Calu3 (cell line): ENCODE measurements at regions not wholly inside any gene's neighbourhood (a gene's known extent, or its start where the extent isn't known, plus 50 kb on each side); places are given as distances from the start of the nearest gene placed in this dataset.
"Not testable (repeated sequence)": the region's sequence is repeated elsewhere in the genome, so short reads cannot be mapped to it uniquely, and the experiment has no call there.

ENCODE experiments used
- BruUV-seq: library from RNA; stranded (reverse); fragments of 400-500 nt; replicated peaks from 2 replicates; lab custom pipeline; 2021; lab: Mats Ljungman, UMichigan
- CTCF ChIA-PET: fragments of 300-600 bp; sonication (Branson Sonifier 250); formaldehyde crosslinking; loops from one replicate; lab custom pipeline; 2022; ENCODE audit warnings: antibody characterized with exemption; lab: Charles Lee
- DNase-seq: peaks from one replicate; pipeline ENCODE4 v3.0.0; 2022
- H3K27ac Mint-ChIP-seq: one replicate; pipeline ENCODE4 v1.8.0; 2022; ENCODE audit warnings: mixed read lengths; ENCODE audit not compliant: unreplicated experiment
- H3K27me3 Mint-ChIP-seq: one replicate; pipeline ENCODE4 v1.8.0; 2022; ENCODE audit warnings: mixed read lengths; ENCODE audit not compliant: unreplicated experiment
- H3K36me3 Mint-ChIP-seq: one replicate; pipeline ENCODE4 v1.8.0; 2022; ENCODE audit warnings: mild to moderate bottlenecking, moderate library complexity, mixed read lengths; ENCODE audit not compliant: insufficient read depth, unreplicated experiment
- H3K4me1 Mint-ChIP-seq: one replicate; pipeline ENCODE4 v1.8.0; 2022; ENCODE audit warnings: mild to moderate bottlenecking, low read depth, mixed read lengths; ENCODE audit not compliant: unreplicated experiment
- H3K4me3 Mint-ChIP-seq: one replicate; pipeline ENCODE4 v1.8.0; 2022; ENCODE audit warnings: mild to moderate bottlenecking, low read depth, moderate library complexity, mixed read lengths; ENCODE audit not compliant: unreplicated experiment
- H3K9me3 Mint-ChIP-seq: one replicate; pipeline ENCODE4 v1.8.0; 2022; ENCODE audit warnings: low read depth, mixed read lengths; ENCODE audit not compliant: unreplicated experiment
- CTCF ChIP-seq: fragments of 200-600 bp; IDR thresholded peaks from one replicate; pipeline ENCODE4 v1.8.0; 2022; ENCODE audit warnings: antibody characterized with exemption; ENCODE audit not compliant: unreplicated experiment
- intact Hi-C: fragments of 100-400 bp; cut with micrococcal nuclease; formaldehyde crosslinking; loops from one replicate; pipeline ENCODE4 v1.10.0; 2022; ENCODE audit not compliant: unreplicated experiment

DNA sequence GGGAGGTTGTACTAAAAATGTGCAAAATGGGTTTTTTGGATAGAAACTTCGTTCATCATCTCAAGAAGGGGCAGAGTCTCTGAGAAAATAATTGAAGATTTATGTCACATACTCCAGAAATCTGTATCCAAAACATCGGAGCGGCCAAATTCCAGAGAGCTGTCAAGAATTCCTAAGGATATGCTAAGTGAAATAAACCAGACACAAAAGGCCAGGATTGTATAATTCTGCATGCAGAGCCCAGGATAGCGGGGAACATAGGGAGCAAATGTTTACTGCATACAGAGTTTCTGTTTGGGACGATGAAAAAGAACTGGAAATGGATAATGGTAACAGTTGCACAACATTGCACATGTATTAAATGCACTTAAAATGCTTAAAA, 224.2 kb upstream of the AUTS2 start:
- H3K27me3 Mint-ChIP-seq, result no peaks in the 10 kb centered on the region
- TF ChIP-seq CTCF, result no peak
- DNase-seq, result no peak
- H3K4me1 Mint-ChIP-seq, result no peaks in the 10 kb centered on the region
- CTCF ChIA-PET, result interaction anchor here (0.8 kb wide), 1 partner anchor 1569 kb away, joined by 5 read pairs; no protein-coding TSS in a partner anchor
- H3K9me3 Mint-ChIP-seq, result peaks cover 12% of the 10 kb centered on the region
- intact Hi-C loops, result no loop called here
- no peak overlapping the region for H3K27ac Mint-ChIP-seq
- no TSS peak for BruUV-seq
- H3K36me3 Mint-ChIP-seq, result no peaks in the 10 kb centered on the region
- H3K4me3 Mint-ChIP-seq, result no peak overlapping the region

DNA sequence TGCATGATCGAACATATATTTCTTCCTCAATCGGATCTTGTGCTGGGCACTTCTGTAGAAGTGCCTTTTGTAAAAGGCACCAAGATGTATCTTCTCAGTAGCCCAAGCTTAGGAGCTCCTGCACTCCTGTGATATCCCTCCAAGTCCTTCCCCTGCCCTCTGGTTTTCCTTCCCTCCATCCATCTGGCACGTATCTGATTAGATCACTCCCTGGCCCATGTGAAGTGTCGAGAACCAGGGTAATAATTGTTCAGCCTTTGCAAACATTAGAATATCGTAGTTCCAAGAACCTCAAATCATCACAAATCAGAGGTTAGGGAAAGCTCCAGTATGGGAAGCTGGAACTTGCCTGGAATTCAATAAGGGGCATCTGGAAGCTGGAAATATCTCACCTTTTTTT, 221.1 kb upstream of the AUTS2 start:
- H3K9me3 Mint-ChIP-seq, result peaks cover 12% of the 10 kb centered on the region
- no peak overlapping the region for H3K4me3 Mint-ChIP-seq
- H3K36me3 Mint-ChIP-seq, result no peaks in the 10 kb centered on the region
- no TSS peak for BruUV-seq
- no peak for DNase-seq
- no peaks in the 10 kb centered on the region for H3K4me1 Mint-ChIP-seq
- CTCF ChIA-PET, result no interaction called here
- no peak for TF ChIP-seq CTCF
- intact Hi-C loops, result no loop called here
- H3K27ac Mint-ChIP-seq, result no peak overlapping the region
- H3K27me3 Mint-ChIP-seq, result no peaks in the 10 kb centered on the region

- intact Hi-C loops, result no loop called here
Measured at GRCh38 chr7:69388452-69389137, 209.7 kb upstream of the AUTS2 start.

GRCh38 chr7:69389216-69389615, 209.1 kb upstream of the AUTS2 start:
- intact Hi-C loops, result no loop called here
- H3K4me1 Mint-ChIP-seq, result no peaks in the 10 kb centered on the region
- CTCF ChIA-PET, result no interaction called here
- H3K9me3 Mint-ChIP-seq, result peaks cover 12% of the 10 kb centered on the region
- TF ChIP-seq CTCF, result no peak
- no peaks in the 10 kb centered on the region for H3K27me3 Mint-ChIP-seq
- H3K4me3 Mint-ChIP-seq, result no peak overlapping the region
- DNase-seq, result no peak
- H3K27ac Mint-ChIP-seq, result no peak overlapping the region
- no peaks in the 10 kb centered on the region for H3K36me3 Mint-ChIP-seq
- BruUV-seq, result no TSS peak

More at GRCh38 chr7:69388452-69389137, 209.7 kb upstream of the AUTS2 start:
- Mint-ChIP-seq H3K27me3 (no peaks in the 10 kb centered on the region), H3K36me3 (no peaks in the 10 kb centered on the region), H3K27ac (no peak overlapping the region), H3K9me3 (peaks cover 12% of the 10 kb centered on the region), H3K4me1 (no peaks in the 10 kb centered on the region), H3K4me3 (no peak overlapping the region)
- TF ChIP-seq CTCF, result no peak
- CTCF ChIA-PET, result no interaction called here
- BruUV-seq, result no TSS peak
- no peak for DNase-seq

- BruUV-seq, intact Hi-C loops, CTCF ChIA-PET, H3K27ac Mint-ChIP-seq, H3K4me3 Mint-ChIP-seq, H3K27me3 Mint-ChIP-seq, H3K36me3 Mint-ChIP-seq, DNase-seq, H3K4me1 Mint-ChIP-seq: not testable (repeated sequence)
- peaks cover 13% of the 10 kb centered on the region for H3K9me3 Mint-ChIP-seq
Measured at GRCh38 chr7:69393912-69394311, 204.4 kb upstream of the AUTS2 start.
